ENCODE measurements at regions not wholly inside any gene's neighbourhood (a gene's known extent, or its start where the extent isn't known, plus 50 kb on each side); places are given as distances from the start of the nearest gene placed in this dataset.

DNA sequence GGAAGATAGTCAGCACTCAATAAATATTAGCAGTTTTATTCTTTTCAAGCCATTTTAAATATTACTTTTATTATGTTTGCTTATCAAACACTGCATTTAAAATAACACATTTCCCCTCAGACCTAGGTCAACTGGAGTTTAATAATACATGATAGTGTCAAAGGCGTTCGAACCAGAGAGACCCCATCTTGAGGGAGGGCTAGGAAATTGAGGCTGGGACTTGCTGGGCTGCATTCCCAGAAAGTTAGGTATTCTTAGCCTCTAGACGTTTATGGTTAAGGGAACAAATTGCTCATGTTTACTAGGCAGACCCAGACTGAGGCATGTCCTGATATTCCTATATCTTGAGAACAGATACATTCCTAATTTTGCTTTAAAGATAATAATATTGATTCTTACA, 426.5 kb downstream of the METTL4 start:
- TF ChIP-seq, protein P1, sequence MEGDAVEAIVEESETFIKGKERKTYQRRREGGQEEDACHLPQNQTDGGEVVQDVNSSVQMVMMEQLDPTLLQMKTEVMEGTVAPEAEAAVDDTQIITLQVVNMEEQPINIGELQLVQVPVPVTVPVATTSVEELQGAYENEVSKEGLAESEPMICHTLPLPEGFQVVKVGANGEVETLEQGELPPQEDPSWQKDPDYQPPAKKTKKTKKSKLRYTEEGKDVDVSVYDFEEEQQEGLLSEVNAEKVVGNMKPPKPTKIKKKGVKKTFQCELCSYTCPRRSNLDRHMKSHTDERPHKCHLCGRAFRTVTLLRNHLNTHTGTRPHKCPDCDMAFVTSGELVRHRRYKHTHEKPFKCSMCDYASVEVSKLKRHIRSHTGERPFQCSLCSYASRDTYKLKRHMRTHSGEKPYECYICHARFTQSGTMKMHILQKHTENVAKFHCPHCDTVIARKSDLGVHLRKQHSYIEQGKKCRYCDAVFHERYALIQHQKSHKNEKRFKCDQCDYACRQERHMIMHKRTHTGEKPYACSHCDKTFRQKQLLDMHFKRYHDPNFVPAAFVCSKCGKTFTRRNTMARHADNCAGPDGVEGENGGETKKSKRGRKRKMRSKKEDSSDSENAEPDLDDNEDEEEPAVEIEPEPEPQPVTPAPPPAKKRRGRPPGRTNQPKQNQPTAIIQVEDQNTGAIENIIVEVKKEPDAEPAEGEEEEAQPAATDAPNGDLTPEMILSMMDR (IDR thresholded peaks at IDR 0.05; ENCODE audit: low read depth, low read length, missing control alignments) = no peak
- DNase-seq (ENCODE audit: low read depth) = no peak
- H3K4me3 ChIP-seq (ENCODE audit: low read depth, low read length) = no peak overlapping the region

- no peak for DNase-seq (ENCODE audit: low read depth)
- TF ChIP-seq, protein P1 (IDR thresholded peaks at IDR 0.05; ENCODE audit: low read depth, low read length, missing control alignments) = no peak
- no peak overlapping the region for H3K4me3 ChIP-seq (ENCODE audit: low read depth, low read length)
These were observed 425.2 kb downstream of the METTL4 start for GRCh38 chr18:2146092-2146491.

GRCh38 chr18:2146754-2147153, 424.6 kb downstream of the METTL4 start:
- TF ChIP-seq, protein P1 (IDR thresholded peaks at IDR 0.05; ENCODE audit: low read depth, low read length, missing control alignments) = no peak
- DNase-seq (ENCODE audit: low read depth) = no peak
- H3K4me3 ChIP-seq (ENCODE audit: low read depth, low read length) = no peak overlapping the region

DNA sequence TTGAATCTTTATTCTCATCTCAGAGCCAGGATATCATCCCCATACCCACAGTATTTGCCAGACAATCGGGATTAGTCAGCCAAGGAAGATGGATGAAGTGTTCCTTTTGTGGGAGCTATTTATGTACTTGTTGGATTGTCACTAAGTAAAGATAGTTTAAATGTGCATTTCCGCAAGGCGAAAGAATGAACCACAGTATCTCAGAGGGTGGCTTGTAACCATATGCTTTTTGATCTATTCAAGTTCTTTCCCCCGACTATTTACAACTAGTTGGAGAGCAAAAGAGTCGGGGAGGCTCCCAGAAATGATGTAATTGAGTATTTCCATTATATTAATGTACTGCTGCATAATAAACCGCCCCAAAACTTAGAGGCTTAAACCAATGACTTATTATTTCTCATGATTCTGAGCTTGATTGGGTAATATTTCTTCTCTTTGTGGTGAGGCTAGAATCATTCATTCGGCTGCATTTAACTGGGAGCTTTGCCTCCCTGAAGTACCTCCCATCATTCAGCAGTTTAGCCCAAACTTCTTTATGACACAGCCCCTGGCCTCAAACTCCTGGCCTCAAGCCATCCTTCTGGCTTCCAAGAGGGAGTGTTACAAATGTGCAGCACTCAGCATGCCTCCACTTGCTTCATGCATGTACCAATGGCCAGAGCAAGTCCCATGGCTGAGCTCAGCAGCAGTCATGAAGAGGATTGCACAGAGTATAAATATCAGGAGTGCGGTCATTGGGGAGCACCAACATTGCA, 423.7 kb downstream of the METTL4 start:
- H3K4me3 ChIP-seq (ENCODE audit: low read depth, low read length) = no peak overlapping the region
- no peak for DNase-seq (ENCODE audit: low read depth)
- TF ChIP-seq, protein P1 (IDR thresholded peaks at IDR 0.05; ENCODE audit: low read depth, low read length, missing control alignments) = no peak

DNA sequence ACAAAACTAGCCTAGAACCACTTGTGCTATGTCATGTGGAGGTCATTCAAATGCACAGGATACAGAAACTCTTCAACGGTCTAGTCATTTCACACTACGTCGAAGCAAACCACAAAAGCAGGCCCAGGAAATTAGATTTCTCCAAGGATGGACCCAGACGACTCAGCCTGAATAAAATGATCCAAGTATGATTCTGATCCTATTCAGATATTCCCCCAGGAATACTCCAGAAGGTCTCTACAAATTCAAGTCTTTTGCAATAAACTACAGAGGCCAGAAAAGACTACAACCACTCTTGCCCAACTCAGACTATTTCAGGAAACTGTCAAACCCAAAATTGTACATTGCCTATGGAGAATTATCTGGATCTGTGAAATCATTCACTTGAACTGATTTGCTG, 422.5 kb downstream of the METTL4 start:
- DNase-seq (ENCODE audit: low read depth) = no peak

GRCh38 chr18:2150566-2150965, 420.7 kb downstream of the METTL4 start:
- DNase-seq (ENCODE audit: low read depth) = no peak
- no peak overlapping the region for H3K4me3 ChIP-seq (ENCODE audit: low read depth, low read length)
- TF ChIP-seq, protein P1 (IDR thresholded peaks at IDR 0.05; ENCODE audit: low read depth, low read length, missing control alignments) = no peak

More for the DNA sequence above, 422.5 kb downstream of the METTL4 start:
- TF ChIP-seq, protein P1 (IDR thresholded peaks at IDR 0.05; ENCODE audit: low read depth, low read length, missing control alignments) = no peak
- H3K4me3 ChIP-seq (ENCODE audit: low read depth, low read length) = no peak overlapping the region

GRCh38 chr18:2154278-2154677, 417.0 kb downstream of the METTL4 start:
- H3K4me3 ChIP-seq (ENCODE audit: low read depth, low read length) = no peak overlapping the region
- TF ChIP-seq, protein P1 (IDR thresholded peaks at IDR 0.05; ENCODE audit: low read depth, low read length, missing control alignments) = no peak
- no peak for DNase-seq (ENCODE audit: low read depth)

All from GM12864 (cell line).